NB4 (cell line): ENCODE measurements at regions not wholly inside any gene's neighbourhood (a gene's known extent, or its start where the extent isn't known, plus 50 kb on each side); places are given as distances from the start of the nearest gene placed in this dataset.

Source experiments
- MYC ChIP-seq: IDR thresholded peaks from 2 replicates; pipeline ENCODE4 v1.6.1; 2011; ENCODE audit warnings: low read depth, low read length
- POLR2A ChIP-seq: IDR thresholded peaks from 2 replicates; pipeline ENCODE4 v1.6.1; 2011; ENCODE audit warnings: mild to moderate bottlenecking; ENCODE audit not compliant: insufficient read length; ENCODE audit errors: extremely low read depth
- TF ChIP-seq, protein P1 (sequence below): IDR thresholded peaks from one replicate; pipeline ENCODE4 v1.5.1; 2012; ENCODE audit warnings: low read depth, low read length
- TF ChIP-seq, protein P2 (sequence below): IDR thresholded peaks from 2 replicates; pipeline ENCODE4 v1.6.1; 2011; ENCODE audit warnings: low read depth, low read length

DNA sequence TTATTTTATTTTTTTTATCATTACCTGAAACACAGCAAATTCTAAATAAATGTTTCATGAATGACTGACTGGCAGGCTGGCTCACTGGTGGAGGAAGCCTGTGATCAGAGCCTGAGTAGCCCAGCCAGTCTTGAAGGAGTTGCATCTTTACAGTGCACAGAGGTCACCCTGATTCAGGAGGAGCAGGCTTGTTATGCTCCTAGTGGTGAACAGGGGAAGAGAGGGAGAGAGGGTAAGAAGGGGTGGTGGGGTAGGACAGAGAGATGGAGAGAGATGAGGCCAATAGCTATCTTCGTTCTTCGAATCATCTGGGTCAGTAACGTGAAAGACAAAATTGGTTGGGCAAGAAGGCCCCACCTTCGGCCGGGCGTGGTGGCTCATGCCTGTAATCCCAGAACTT, 202.6 kb upstream of the MCTP2 start:
- TF ChIP-seq, protein P1, sequence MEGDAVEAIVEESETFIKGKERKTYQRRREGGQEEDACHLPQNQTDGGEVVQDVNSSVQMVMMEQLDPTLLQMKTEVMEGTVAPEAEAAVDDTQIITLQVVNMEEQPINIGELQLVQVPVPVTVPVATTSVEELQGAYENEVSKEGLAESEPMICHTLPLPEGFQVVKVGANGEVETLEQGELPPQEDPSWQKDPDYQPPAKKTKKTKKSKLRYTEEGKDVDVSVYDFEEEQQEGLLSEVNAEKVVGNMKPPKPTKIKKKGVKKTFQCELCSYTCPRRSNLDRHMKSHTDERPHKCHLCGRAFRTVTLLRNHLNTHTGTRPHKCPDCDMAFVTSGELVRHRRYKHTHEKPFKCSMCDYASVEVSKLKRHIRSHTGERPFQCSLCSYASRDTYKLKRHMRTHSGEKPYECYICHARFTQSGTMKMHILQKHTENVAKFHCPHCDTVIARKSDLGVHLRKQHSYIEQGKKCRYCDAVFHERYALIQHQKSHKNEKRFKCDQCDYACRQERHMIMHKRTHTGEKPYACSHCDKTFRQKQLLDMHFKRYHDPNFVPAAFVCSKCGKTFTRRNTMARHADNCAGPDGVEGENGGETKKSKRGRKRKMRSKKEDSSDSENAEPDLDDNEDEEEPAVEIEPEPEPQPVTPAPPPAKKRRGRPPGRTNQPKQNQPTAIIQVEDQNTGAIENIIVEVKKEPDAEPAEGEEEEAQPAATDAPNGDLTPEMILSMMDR: no peak
- no peak for TF ChIP-seq POLR2A
- no peak for TF ChIP-seq MYC
- TF ChIP-seq, protein P2, sequence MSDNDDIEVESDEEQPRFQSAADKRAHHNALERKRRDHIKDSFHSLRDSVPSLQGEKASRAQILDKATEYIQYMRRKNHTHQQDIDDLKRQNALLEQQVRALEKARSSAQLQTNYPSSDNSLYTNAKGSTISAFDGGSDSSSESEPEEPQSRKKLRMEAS: no peak
